ENCODE measurements at regions not wholly inside any gene's neighbourhood (a gene's known extent, or its start where the extent isn't known, plus 50 kb on each side); places are given as distances from the start of the nearest gene placed in this dataset.

- TF ChIP-seq ZNF394 (tag by site-specific recombination; IDR thresholded peaks at IDR 0.05; ENCODE audit: borderline replicate concordance) = no peak
- TF ChIP-seq, protein P1, sequence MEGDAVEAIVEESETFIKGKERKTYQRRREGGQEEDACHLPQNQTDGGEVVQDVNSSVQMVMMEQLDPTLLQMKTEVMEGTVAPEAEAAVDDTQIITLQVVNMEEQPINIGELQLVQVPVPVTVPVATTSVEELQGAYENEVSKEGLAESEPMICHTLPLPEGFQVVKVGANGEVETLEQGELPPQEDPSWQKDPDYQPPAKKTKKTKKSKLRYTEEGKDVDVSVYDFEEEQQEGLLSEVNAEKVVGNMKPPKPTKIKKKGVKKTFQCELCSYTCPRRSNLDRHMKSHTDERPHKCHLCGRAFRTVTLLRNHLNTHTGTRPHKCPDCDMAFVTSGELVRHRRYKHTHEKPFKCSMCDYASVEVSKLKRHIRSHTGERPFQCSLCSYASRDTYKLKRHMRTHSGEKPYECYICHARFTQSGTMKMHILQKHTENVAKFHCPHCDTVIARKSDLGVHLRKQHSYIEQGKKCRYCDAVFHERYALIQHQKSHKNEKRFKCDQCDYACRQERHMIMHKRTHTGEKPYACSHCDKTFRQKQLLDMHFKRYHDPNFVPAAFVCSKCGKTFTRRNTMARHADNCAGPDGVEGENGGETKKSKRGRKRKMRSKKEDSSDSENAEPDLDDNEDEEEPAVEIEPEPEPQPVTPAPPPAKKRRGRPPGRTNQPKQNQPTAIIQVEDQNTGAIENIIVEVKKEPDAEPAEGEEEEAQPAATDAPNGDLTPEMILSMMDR (tag by site-specific recombination; IDR thresholded peaks at IDR 0.05) = no peak
- no peak for TF ChIP-seq TSHZ1 (tag by site-specific recombination; IDR thresholded peaks at IDR 0.05; ENCODE audit: borderline replicate concordance)
- TF ChIP-seq ZNF747 (tag by site-specific recombination; IDR thresholded peaks at IDR 0.05) = no peak
- TF ChIP-seq ZNF558 (tag by site-specific recombination; IDR thresholded peaks at IDR 0.05) = no peak
- no peak for TF ChIP-seq ZSCAN16 (tag by site-specific recombination; IDR thresholded peaks at IDR 0.05)
- TF ChIP-seq ZBTB7A (tag by site-specific recombination; IDR thresholded peaks at IDR 0.05; ENCODE audit: low read depth) = no peak
- TF ChIP-seq ZNF311 (tag by site-specific recombination; IDR thresholded peaks at IDR 0.05; ENCODE audit: borderline replicate concordance) = no peak
- TF ChIP-seq ZNF501 (tag by site-specific recombination; IDR thresholded peaks at IDR 0.05) = no peak
- TF ChIP-seq HOXA7 (CRISPR knock-in tag; IDR thresholded peaks at IDR 0.05; ENCODE audit: borderline replicate concordance) = no peak
- no peak for TF ChIP-seq ZNF561 (tag by site-specific recombination; IDR thresholded peaks at IDR 0.05; ENCODE audit: borderline replicate concordance)
- TF ChIP-seq, protein P2, sequence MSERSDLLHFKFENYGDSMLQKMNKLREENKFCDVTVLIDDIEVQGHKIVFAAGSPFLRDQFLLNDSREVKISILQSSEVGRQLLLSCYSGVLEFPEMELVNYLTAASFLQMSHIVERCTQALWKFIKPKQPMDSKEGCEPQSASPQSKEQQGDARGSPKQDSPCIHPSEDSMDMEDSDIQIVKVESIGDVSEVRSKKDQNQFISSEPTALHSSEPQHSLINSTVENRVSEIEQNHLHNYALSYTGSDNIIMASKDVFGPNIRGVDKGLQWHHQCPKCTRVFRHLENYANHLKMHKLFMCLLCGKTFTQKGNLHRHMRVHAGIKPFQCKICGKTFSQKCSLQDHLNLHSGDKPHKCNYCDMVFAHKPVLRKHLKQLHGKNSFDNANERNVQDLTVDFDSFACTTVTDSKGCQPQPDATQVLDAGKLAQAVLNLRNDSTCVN (tag by site-specific recombination; optimal IDR thresholded peaks at IDR 0.05) = no peak
- no peak for TF ChIP-seq ZNF670 (tag by site-specific recombination; IDR thresholded peaks at IDR 0.05; ENCODE audit: low read depth)
These were observed 180.3 kb downstream of the C9orf50 start for GRCh38 chr9:129440435-129441186.
